IMR-90 (cell line): ENCODE measurements at regions not wholly inside any gene's neighbourhood (a gene's known extent, or its start where the extent isn't known, plus 50 kb on each side); places are given as distances from the start of the nearest gene placed in this dataset.

Experiments
- ATAC-seq: fragments of 200-7000 bp; cut with Tn5 transposase; 2 replicates; pipeline ENCODE4 v1.9.1; 2020; ENCODE audit warnings: low read depth, mild to moderate bottlenecking, moderate library complexity
- BruUV-seq: library from RNA; stranded (reverse); fragments of 400-500 nt; replicated peaks from 2 replicates; lab custom pipeline; 2021; lab: Mats Ljungman, UMichigan
- CTCF ChIA-PET: fragments of 300-600 bp; formaldehyde crosslinking; extraction: SDS; loops from one replicate; lab custom pipeline; 2021; ENCODE audit warnings: antibody characterized with exemption; lab: Yijun Ruan, JAX
- POLR2A ChIA-PET: fragments of 300-600 bp; sonication (Branson Sonifier 250); formaldehyde crosslinking; loops from one replicate; lab custom pipeline; 2022; ENCODE audit warnings: antibody characterized with exemption; ENCODE audit not compliant: unreplicated experiment; lab: Charles Lee
- DNase-seq: peaks from one replicate; pipeline ENCODE4 v3.0.0; 2013
- H2AFZ ChIP-seq: replicated peaks from 2 replicates; pipeline ENCODE3; 2013; ENCODE audit warnings: low read length, mild to moderate bottlenecking; ENCODE audit not compliant: poor library complexity
- H2AK5ac ChIP-seq: 2 replicates; pipeline ENCODE4 v1.6.1; 2013; ENCODE audit warnings: low read depth, low read length, inconsistent platforms
- H2AK9ac ChIP-seq: replicated peaks from 2 replicates; pipeline ENCODE3; 2013; ENCODE audit warnings: mild to moderate bottlenecking, low read depth, low read length, moderate library complexity; ENCODE audit not compliant: poor library complexity
- H2BK120ac ChIP-seq: 2 replicates; pipeline ENCODE4 v1.6.1; 2013; ENCODE audit warnings: low read depth, low read length, inconsistent platforms
- H2BK15ac ChIP-seq: 3 replicates; pipeline ENCODE4 v1.6.1; 2013; ENCODE audit warnings: low read depth, low read length, inconsistent platforms
- H2BK20ac ChIP-seq: 2 replicates; pipeline ENCODE4 v1.6.1; 2013; ENCODE audit warnings: low read depth, mild to moderate bottlenecking, inconsistent platforms, low read length, moderate library complexity
- H2BK5ac ChIP-seq: 2 replicates; pipeline ENCODE4 v1.6.1; 2013; ENCODE audit warnings: mild to moderate bottlenecking, low read depth, low read length, inconsistent platforms; ENCODE audit not compliant: poor library complexity, severe bottlenecking
- H3K14ac ChIP-seq: replicated peaks from 2 replicates; pipeline ENCODE4 v1.6.1; 2013; ENCODE audit warnings: low read depth, low read length, inconsistent platforms
- H3K18ac ChIP-seq: 2 replicates; pipeline ENCODE4 v1.6.1; 2013; ENCODE audit warnings: low read depth, low read length, control low read depth
- H3K23ac ChIP-seq: 2 replicates; pipeline ENCODE4 v1.6.1; 2013; ENCODE audit warnings: low read depth, low read length, inconsistent platforms
- H3K27ac ChIP-seq: 2 replicates; pipeline ENCODE4 v1.5.1; 2013; ENCODE audit warnings: mild to moderate bottlenecking, control low read depth, low read length; ENCODE audit not compliant: insufficient read depth
- H3K27me3 ChIP-seq: 2 replicates; pipeline ENCODE4 v1.6.1; 2013; ENCODE audit warnings: low read length; ENCODE audit not compliant: control insufficient read depth, insufficient read depth
- H3K36me3 ChIP-seq: 2 replicates; pipeline ENCODE4 v1.6.1; 2013; ENCODE audit warnings: low read length, mixed read lengths; ENCODE audit not compliant: control insufficient read depth, insufficient read depth
- H3K4ac ChIP-seq: 2 replicates; pipeline ENCODE4 v1.6.1; 2013; ENCODE audit warnings: low read depth, low read length, inconsistent platforms
- H3K4me1 ChIP-seq: 2 replicates; pipeline ENCODE4 v1.6.1; 2013; ENCODE audit warnings: low read length, mixed read lengths; ENCODE audit not compliant: control insufficient read depth, insufficient read depth
- H3K4me2 ChIP-seq: 2 replicates; pipeline ENCODE4 v1.6.1; 2013; ENCODE audit warnings: low read depth, mild to moderate bottlenecking, control low read depth, low read length, moderate library complexity
- H3K4me3 ChIP-seq: 2 replicates; pipeline ENCODE4 v1.5.1; 2013; ENCODE audit warnings: low read depth, mild to moderate bottlenecking, control low read depth, low read length, moderate library complexity; ENCODE audit not compliant: insufficient read depth
- H3K56ac ChIP-seq: 2 replicates; pipeline ENCODE4 v1.6.1; 2013; ENCODE audit warnings: low read length, inconsistent platforms; ENCODE audit not compliant: insufficient read depth; ENCODE audit errors: extremely low read depth
- H3K79me1 ChIP-seq, 2 experiments: 2 replicates each; pipeline ENCODE4 v1.6.1; 2013; ENCODE audit warnings: low read length in 2 of 2, inconsistent platforms in 1 of 2, low read depth in 1 of 2
- H3K9ac ChIP-seq: 2 replicates; pipeline ENCODE4 v1.6.1; 2013; ENCODE audit warnings: low read depth, low read length, control low read depth
- H3K9me1 ChIP-seq: 2 replicates; pipeline ENCODE4 v1.6.1; 2013; ENCODE audit warnings: low read length, inconsistent platforms; ENCODE audit not compliant: insufficient read depth
- H3K9me3 ChIP-seq: 2 replicates; pipeline ENCODE4 v1.6.1; 2013; ENCODE audit warnings: low read length; ENCODE audit not compliant: control insufficient read depth, insufficient read depth
- H4K20me1 ChIP-seq: 2 replicates; pipeline ENCODE4 v1.6.1; 2013; ENCODE audit warnings: low read length, inconsistent platforms; ENCODE audit not compliant: insufficient read depth
- H4K5ac ChIP-seq: 2 replicates; pipeline ENCODE4 v1.6.1; 2013; ENCODE audit warnings: mild to moderate bottlenecking, low read depth, low read length, control low read depth
- H4K8ac ChIP-seq, 2 experiments: 2 replicates each; pipeline ENCODE4 v1.6.1; 2013; ENCODE audit warnings: low read depth in 2 of 2, low read length in 2 of 2, control low read depth in 1 of 2, inconsistent platforms in 1 of 2
- H4K91ac ChIP-seq: 2 replicates; pipeline ENCODE4 v1.6.1; 2013; ENCODE audit warnings: low read depth, low read length, inconsistent platforms; ENCODE audit not compliant: insufficient read depth
- BHLHE40 ChIP-seq: fragments of 150-350 bp; IDR thresholded peaks from 2 replicates; pipeline ENCODE4 v1.6.1; 2016; ENCODE audit warnings: mild to moderate bottlenecking, low read depth, low read length
- CEBPB ChIP-seq: IDR thresholded peaks from 2 replicates; pipeline ENCODE4 v1.6.1; 2012; ENCODE audit warnings: low read depth, low read length, improper control_type of control experiment
- CHD1 ChIP-seq: IDR thresholded peaks from 2 replicates; pipeline ENCODE4 v1.6.1; 2012; ENCODE audit warnings: low read depth, low read length, improper control_type of control experiment
- FOS ChIP-seq: fragments of 150-350 bp; IDR thresholded peaks from 2 replicates; pipeline ENCODE4 v1.6.1; 2016; ENCODE audit warnings: low read depth, low read length
- MAFK ChIP-seq: IDR thresholded peaks from 2 replicates; pipeline ENCODE4 v1.6.1; 2012; ENCODE audit warnings: low read depth, low read length, improper control_type of control experiment
- MXI1 ChIP-seq: IDR thresholded peaks from 2 replicates; pipeline ENCODE4 v1.6.1; 2012; ENCODE audit warnings: low read depth, mild to moderate bottlenecking, low read length, moderate library complexity, borderline replicate concordance
- NFE2L2 ChIP-seq: fragments of 150-350 bp; IDR thresholded peaks from 2 replicates; pipeline ENCODE4 v1.6.1; 2016; ENCODE audit warnings: low read depth, mild to moderate bottlenecking, low read length
- POLR2A ChIP-seq: IDR thresholded peaks from 2 replicates; pipeline ENCODE4 v1.6.1; 2012; ENCODE audit warnings: mild to moderate bottlenecking, low read depth, low read length
- RAD21 ChIP-seq: IDR thresholded peaks from 2 replicates; pipeline ENCODE4 v1.6.1; 2012; ENCODE audit warnings: low read length, improper control_type of control experiment
- RCOR1 ChIP-seq: IDR thresholded peaks from 2 replicates; pipeline ENCODE4 v1.6.1; 2012; ENCODE audit warnings: mild to moderate bottlenecking, low read length, improper control_type of control experiment; ENCODE audit not compliant: insufficient replicate concordance
- RFX5 ChIP-seq: IDR thresholded peaks from 2 replicates; pipeline ENCODE4 v1.8.0; 2012; ENCODE audit warnings: low read depth, mild to moderate bottlenecking, low read length, moderate library complexity
- SMC3 ChIP-seq: fragments of 150-350 bp; IDR thresholded peaks from 2 replicates; pipeline ENCODE4 v1.6.1; 2016; ENCODE audit warnings: low read depth, mild to moderate bottlenecking, antibody characterized with exemption, low read length, moderate library complexity
- dilution Hi-C: fragments of 300-500 bp; cut with HindIII; formaldehyde crosslinking; loops from one replicate; pipeline ENCODE4 v1.14.3; 2018; ENCODE audit warnings: low sequenced_read_pairs; ENCODE audit not compliant: unreplicated experiment
- in situ Hi-C: fragments of 300-500 bp; cut with MboI; formaldehyde crosslinking; loops from 3 replicates; pipeline ENCODE4 v1.14.3; 2019; ENCODE audit warnings: low sequenced_read_pairs, inconsistent platforms, mixed read lengths
- intact Hi-C: fragments of 100-400 bp; cut with micrococcal nuclease; formaldehyde crosslinking; loops from 2 replicates; pipeline ENCODE4 v1.10.0; 2022
- TF ChIP-seq, protein P1 (sequence below): conservative IDR thresholded peaks from 2 replicates; pipeline ENCODE4 v1.5.1; 2012; ENCODE audit warnings: mild to moderate bottlenecking, low read depth, low read length, improper control_type of control experiment

DNA sequence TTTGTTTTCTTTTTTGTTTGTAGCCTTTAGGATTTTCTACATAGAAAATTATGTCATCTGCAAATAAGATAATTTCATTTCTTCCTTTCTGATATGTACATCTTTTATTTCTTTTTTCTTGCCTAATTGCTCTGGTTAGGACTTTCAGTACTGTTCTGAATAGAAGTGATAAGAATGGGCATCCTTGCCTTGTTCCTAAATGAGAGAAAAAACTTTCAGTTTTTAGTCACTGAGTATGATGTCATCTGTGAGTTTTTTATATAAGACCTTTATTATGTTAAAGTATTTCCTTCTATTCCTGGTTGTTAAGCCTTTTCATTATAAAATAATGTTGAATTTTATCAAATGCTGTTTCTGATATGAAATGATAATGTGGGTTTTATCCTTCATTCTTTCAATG, 76.0 kb upstream of the SLC35F3 start:
- H3K9me1 ChIP-seq: no peaks in the 10 kb centered on the region
- H3K9me3 ChIP-seq: peaks cover 2% of the 10 kb centered on the region; the same call in 1 of the 2 replicates
- H4K5ac ChIP-seq: no peak overlapping the region
- H3K27ac ChIP-seq: no peak overlapping the region
- no peak overlapping the region for H2AFZ ChIP-seq
- dilution Hi-C loops: no loop called here
- H4K8ac ChIP-seq: no peak overlapping the region
- intact Hi-C loops: no loop called here
- POLR2A ChIA-PET: no interaction called here
- H2BK20ac ChIP-seq: no peak overlapping the region
- H2BK5ac ChIP-seq: no peak overlapping the region
- H4K91ac ChIP-seq: no peak overlapping the region
- H3K23ac ChIP-seq: no peak overlapping the region
- H3K56ac ChIP-seq: no peak overlapping the region
- CTCF ChIA-PET: no interaction called here
- no TSS peak for BruUV-seq
- H3K18ac ChIP-seq: no peak overlapping the region
- H3K4me1 ChIP-seq: no peaks in the 10 kb centered on the region
- H3K4me3 ChIP-seq: no peak overlapping the region
- H3K9ac ChIP-seq: no peak overlapping the region
- no peak overlapping the region for H3K14ac ChIP-seq
- H3K79me1 ChIP-seq: no peaks in the 10 kb centered on the region
- no peak overlapping the region for H2AK9ac ChIP-seq
- no peak for ATAC-seq
- DNase-seq: no peak
- no peak overlapping the region for H2AK5ac ChIP-seq
- no peak overlapping the region for H2BK15ac ChIP-seq
- no peak overlapping the region for H3K4ac ChIP-seq
- no peaks in the 10 kb centered on the region for H4K20me1 ChIP-seq
- H3K27me3 ChIP-seq: no peaks in the 10 kb centered on the region
- TF ChIP-seq POLR2A (no peak), FOS (no peak), RAD21 (no peak), NFE2L2 (no peak), MAFK (no peak), RCOR1 (no peak), MXI1 (no peak), CEBPB (no peak), BHLHE40 (no peak), SMC3 (no peak), CHD1 (no peak), RFX5 (no peak)
- TF ChIP-seq, protein P1, sequence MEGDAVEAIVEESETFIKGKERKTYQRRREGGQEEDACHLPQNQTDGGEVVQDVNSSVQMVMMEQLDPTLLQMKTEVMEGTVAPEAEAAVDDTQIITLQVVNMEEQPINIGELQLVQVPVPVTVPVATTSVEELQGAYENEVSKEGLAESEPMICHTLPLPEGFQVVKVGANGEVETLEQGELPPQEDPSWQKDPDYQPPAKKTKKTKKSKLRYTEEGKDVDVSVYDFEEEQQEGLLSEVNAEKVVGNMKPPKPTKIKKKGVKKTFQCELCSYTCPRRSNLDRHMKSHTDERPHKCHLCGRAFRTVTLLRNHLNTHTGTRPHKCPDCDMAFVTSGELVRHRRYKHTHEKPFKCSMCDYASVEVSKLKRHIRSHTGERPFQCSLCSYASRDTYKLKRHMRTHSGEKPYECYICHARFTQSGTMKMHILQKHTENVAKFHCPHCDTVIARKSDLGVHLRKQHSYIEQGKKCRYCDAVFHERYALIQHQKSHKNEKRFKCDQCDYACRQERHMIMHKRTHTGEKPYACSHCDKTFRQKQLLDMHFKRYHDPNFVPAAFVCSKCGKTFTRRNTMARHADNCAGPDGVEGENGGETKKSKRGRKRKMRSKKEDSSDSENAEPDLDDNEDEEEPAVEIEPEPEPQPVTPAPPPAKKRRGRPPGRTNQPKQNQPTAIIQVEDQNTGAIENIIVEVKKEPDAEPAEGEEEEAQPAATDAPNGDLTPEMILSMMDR: no peak
- in situ Hi-C loops: no loop called here
- H3K4me2 ChIP-seq: no peak overlapping the region
- no peak overlapping the region for H2BK120ac ChIP-seq
- no peaks in the 10 kb centered on the region for H3K36me3 ChIP-seq
